ENCODE measurements at regions not wholly inside any gene's neighbourhood (a gene's known extent, or its start where the extent isn't known, plus 50 kb on each side); places are given as distances from the start of the nearest gene placed in this dataset.
"Not testable (repeated sequence)": the region's sequence is repeated elsewhere in the genome, so short reads cannot be mapped to it uniquely, and the experiment has no call there.

GRCh38 chr15:66637044-66637443 is 65.0 kb upstream of the SMAD6 start:
- DNase-seq: not testable (repeated sequence)

- no peak for DNase-seq
Observed at GRCh38 chr15:66638377-66638776, 63.7 kb upstream of the SMAD6 start.

DNA sequence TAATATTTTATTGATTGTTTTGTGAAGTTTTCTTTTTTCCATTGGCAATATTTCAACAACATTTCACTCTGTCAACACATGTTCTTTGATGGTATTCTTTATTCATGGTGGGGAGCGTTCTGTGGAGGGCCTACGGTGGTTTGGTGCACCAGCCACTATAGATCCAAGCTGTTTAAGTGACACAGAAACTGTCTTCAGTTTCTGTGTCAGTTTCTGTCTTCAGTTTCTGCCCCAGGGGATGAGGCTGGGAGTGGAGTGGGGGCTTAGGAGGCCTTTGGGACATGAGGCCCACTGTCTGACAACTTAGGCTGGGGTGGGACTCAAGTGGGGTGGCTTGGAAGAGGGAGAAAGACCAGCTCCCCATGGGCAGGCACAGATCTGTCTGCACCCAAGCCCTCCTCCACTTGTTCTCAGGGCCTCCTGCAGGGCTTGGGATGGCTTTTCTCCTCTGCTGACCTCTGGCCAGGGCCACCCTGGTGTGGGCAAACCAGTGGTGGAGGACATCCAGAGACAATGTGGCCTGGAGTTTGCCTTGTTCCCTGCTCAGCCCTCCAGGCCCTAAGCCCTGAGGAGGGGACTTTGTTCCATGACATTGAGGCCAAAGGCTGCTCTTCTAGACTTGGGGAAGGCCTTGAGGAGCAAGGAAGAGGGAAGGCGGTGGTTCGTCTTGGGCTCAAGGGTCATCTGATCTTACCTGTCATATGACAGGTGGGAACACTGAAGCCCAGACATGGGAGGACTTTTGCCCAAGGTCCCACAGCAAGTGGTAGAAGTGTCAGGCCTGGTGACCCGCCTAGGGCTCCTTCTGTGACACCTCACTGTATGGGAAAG is 60.3 kb upstream of the SMAD6 start:
- no peak for DNase-seq

GRCh38 chr15:66642514-66642913 is 59.5 kb upstream of the SMAD6 start:
- DNase-seq: no peak

DNA sequence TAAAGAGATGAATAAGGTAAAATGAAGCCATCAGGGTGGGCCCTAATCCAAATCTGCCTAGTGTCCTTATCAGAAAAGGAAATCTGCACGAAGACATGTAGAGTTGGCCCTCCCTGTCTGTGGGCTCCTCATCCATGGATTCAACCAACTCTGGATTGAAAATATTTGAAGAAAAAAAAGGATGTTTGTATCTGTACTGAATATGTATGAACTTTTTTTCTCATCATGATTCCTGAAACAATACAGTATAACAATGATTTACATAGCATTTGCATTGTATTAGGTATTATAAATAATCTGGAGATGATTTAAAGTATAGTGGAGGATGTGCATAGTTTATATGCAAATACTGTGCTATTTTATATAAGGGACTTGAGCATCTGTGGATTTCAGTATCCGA is 59.0 kb upstream of the SMAD6 start:
- DNase-seq: no peak

DNA sequence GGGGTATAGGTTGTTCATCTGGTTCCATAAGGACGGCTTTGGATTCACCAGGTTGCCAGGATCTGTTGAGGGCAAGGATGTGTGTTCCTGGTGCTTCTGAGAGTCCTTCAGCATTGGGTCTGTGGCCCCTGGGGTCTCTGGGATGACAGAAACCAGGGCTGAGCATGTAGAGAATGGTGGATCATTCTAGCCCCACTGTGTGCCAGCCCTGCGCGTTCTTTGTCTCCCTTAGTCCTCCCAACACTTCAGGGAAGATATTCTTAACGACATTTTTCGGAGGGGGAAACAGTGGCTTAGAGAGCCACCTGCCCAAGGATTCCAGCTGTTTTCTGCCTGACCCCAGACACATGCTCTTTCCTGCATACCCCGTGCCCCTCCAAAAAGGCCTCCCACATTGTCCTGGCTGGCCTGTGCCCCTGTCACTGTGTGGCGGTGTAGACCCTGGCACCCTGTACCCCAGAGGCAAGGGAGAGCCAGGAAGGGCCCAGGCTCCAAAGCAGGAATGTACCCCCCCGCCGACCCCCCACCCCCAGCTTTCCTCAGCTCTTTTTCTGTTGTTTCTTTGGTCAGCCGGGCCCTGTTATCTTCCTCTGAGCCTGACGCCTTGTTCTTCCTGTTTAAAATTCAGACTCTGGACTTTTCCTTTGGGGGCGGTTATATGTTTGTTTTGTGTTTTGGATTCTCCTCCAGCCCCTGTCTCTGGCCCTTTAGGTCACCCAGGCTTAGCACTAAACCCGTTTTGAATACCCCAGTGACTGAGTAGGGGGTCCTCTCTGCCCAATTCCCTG is 57.8 kb upstream of the SMAD6 start:
- no peak for DNase-seq

DNA sequence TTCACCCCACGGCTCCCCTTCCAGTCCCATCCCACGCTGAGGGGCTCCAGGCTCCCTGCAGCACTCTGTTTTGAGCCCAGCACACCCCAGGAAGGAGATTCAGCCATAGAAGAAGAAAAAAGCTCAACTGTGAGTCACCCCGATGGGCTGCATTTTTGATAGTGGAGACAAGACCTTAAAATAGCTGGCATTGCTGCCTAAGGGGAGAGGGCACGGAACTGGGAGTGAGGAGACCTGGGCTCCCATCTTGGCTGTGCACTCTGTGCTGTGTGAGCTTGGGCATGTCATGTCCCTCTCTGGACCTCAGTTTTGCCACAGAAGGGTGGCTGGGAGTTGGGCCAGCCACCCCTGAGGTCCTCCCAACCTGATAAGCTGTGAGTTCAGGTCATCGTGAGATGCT is 57.2 kb upstream of the SMAD6 start:
- no peak for DNase-seq

- no peak for DNase-seq
Observed at GRCh38 chr15:66646308-66646707, 55.7 kb upstream of the SMAD6 start.

DNA sequence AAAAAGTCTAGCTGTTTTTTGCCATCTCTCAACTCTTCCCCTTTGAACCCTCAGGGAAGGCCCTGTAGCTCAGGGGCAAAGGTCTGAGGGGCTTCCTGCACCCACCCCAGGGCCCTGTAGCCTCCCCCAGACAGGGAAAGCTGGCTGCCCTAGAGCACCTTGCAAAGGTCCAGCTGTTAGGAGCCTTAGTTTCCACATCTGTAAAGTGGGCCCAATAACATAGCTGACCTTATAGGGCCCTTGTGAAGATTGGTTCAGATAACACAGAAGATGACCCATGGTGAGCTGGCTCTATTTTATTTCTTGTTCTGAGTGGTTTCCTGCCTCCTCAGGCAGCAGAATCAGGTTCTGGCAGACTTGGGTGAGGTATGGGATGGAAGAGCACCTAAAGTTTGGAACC is 55.2 kb upstream of the SMAD6 start:
- no peak for DNase-seq

DNA sequence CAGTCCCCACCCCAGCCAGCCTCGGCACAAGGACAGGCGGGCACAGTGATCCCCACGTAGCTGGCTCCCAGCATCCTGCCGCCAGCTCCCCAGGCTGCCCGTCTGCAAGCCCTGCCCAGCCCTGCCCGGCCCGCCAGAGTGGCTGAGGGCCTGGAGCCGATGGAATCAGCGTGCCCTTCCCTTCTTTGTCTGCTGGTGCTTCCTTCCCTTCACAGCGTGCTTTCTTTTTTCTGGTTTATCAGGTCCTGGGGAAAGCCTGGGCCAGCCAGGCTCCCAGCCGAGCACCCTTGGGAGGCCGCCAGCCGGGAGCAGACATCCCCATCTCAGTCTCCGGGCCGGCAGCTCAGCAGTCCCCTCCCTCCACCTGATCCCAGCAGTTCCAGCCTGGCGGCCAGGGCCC is 54.7 kb upstream of the SMAD6 start:
- DNase-seq: no peak

DNA sequence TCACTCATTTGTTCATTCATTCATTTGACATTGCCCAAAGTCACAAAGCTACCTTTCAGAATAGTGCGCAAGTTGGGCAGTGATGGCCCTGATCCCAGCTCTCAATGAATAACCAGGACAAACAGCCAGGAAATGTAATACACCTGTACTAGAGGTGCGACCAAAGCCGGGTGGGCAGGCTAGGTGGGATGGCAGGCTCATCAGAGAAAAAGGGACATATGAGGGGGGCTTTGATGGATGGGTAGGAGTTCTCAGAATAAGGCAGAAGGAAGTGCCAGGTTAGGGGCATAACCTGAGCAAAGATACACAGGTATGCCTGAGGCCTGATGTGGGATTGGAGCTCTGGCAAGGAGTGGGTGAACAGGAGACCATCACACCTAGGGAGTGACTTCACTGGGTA is 53.4 kb upstream of the SMAD6 start:
- no peak for DNase-seq

DNA sequence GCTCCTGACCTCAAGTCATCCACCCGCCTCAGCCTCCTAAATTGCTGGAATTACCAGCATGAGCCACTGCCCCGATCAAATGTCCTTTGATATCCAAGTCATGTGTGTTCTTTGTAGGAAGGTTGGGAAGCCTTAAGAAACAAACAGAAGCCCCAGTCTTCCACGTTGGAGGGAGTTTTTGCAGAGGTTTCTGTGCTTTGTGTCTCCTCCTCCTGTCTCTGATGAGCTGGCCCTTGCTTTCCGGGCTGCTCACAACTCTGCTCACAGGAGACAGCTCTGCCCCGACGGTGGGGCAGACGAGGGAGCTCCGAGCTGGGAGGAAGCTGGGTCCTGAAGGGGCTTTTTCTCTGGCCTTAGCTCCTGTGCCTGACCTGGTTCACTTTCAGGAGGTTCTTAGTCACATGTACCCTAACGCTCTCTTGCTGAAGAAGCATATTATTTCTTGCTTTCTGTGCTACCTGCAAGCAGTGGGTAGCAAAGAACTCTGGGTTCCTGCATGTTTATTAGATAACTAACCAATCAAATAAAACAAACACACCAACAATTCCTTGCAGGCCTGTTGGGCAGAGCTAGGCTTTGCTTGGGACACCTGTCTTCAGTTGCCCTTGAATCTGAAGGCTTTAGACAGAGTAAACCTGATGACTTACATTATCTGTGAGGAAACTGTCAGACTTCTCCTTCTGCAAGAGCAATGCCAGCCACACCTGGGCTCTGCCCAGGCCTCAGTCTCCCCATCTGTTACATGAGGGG is 52.6 kb upstream of the SMAD6 start:
- no peak for DNase-seq

DNA sequence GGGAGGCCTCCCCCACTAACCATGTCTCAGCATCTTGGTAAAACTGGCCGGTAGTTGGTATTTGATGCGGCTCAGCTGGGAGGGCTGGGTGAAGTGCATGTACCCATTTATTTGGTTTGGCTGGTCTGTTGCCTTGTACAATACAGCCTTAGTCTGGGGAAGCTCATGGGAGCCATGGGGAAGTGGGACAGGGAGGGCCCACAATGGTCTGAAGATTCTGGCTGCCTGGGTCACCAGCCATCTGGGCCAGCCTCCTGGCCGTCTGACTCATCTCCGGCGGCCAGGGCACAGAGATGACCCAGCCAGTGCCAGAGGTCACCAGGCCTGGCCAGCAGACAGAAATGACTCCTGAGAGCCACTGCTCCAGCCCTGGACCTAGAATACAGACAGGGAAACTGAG is 51.6 kb upstream of the SMAD6 start:
- DNase-seq: no peak

GRCh38 chr15:66651198-66651597 is 50.8 kb upstream of the SMAD6 start:
- no peak for DNase-seq

GRCh38 chr15:66651913-66652642 is 50.0 kb upstream of the SMAD6 start:
- no peak for DNase-seq

All from activated naive CD4-positive, alpha-beta T cell treated with Interleukin-2 at 50 U/mL for 16 hours (primary cell).